Stimulated activated CD8-positive, alpha-beta memory T cell treated with anti-CD3 and anti-CD28 coated beads, Interleukin-12 subunit alpha, Interleukin-12 subunit beta, amount 100 ng/mL, for 1 hour (primary cell): ENCODE measurements at regions not wholly inside any gene's neighbourhood (a gene's known extent, or its start where the extent isn't known, plus 50 kb on each side); places are given as distances from the start of the nearest gene placed in this dataset.

ENCODE experiments used
- DNase-seq: peaks from one replicate; pipeline ENCODE4 v3.0.0-alpha.2; 2020; ENCODE audit warnings: low read depth

- no peak for DNase-seq
Observed at GRCh38 chr20:50258790-50259483, 68.3 kb downstream of the CEBPB start.

- no peak for DNase-seq
Observed at GRCh38 chr20:50259705-50260478, 69.3 kb downstream of the CEBPB start.

GRCh38 chr20:50260479-50261221, 70.0 kb downstream of the CEBPB start:
- DNase-seq = no peak

- no peak for DNase-seq
Observed at GRCh38 chr20:50261471-50262212, 71.0 kb downstream of the CEBPB start.

- no peak for DNase-seq
Observed at GRCh38 chr20:50263831-50264230, 73.2 kb downstream of the CEBPB start.

GRCh38 chr20:50264534-50265145, 74.0 kb downstream of the CEBPB start:
- no peak for DNase-seq

GRCh38 chr20:50265245-50265946, 74.8 kb downstream of the CEBPB start:
- no peak for DNase-seq

GRCh38 chr20:50266293-50267040, 75.8 kb downstream of the CEBPB start:
- DNase-seq = no peak

GRCh38 chr20:50267041-50267865, 76.6 kb downstream of the CEBPB start:
- DNase-seq = no peak

- no peak for DNase-seq
Observed at GRCh38 chr20:50267866-50268219, 77.2 kb downstream of the CEBPB start.

- DNase-seq = no peak
Observed at GRCh38 chr20:50269091-50270033, 78.7 kb downstream of the CEBPB start.

GRCh38 chr20:50270034-50270395, 79.4 kb downstream of the CEBPB start:
- DNase-seq = no peak

- DNase-seq = no peak
Observed at GRCh38 chr20:50270569-50270968, 79.9 kb downstream of the CEBPB start.

GRCh38 chr20:50271176-50271575, 80.5 kb downstream of the CEBPB start:
- no peak for DNase-seq

GRCh38 chr20:50271612-50272011, 81.0 kb downstream of the CEBPB start:
- DNase-seq = no peak

- DNase-seq = no peak
Observed at GRCh38 chr20:50272030-50272723, 81.5 kb downstream of the CEBPB start.

- DNase-seq = no peak
Observed at GRCh38 chr20:50272724-50273446, 82.3 kb downstream of the CEBPB start.
